ENCODE measurements at regions not wholly inside any gene's neighbourhood (a gene's known extent, or its start where the extent isn't known, plus 50 kb on each side); places are given as distances from the start of the nearest gene placed in this dataset.

DNA sequence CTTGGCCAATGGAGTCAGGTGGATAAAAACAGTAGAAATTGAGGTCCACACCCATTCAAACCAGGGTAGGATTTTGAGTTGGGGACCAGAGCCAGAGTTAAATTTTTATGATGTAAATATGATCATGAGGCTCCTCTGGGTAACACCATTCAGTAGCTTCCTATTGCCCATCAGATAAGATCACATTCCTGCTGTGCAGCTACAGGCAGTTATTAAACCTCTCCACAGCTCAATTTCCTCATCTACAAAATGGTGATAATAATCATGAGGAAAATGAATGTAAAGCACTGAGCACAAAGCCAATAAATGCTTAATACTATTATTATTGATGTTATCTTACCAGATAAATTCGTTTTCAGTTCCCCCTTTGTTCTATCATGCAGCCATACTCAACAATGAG lies 432.0 kb downstream of the CAAP1 start:
- TF ChIP-seq EZH2phosphoT487 (IDR thresholded peaks at IDR 0.05; ENCODE audit: insufficient read depth, low read depth) (no peak), EZH2 (IDR thresholded peaks at IDR 0.05; ENCODE audit: insufficient read depth, poor library complexity, severe bottlenecking) (no peak)
